ENCODE measurements at regions not wholly inside any gene's neighbourhood (a gene's known extent, or its start where the extent isn't known, plus 50 kb on each side); places are given as distances from the start of the nearest gene placed in this dataset. TPM values are rescaled to one million over a fixed set of nuclear protein-coding genes. Genes with fewer than 3 reads are reported as not detected.

- DNase-seq (ENCODE audit: low spot score) (no peak), ATAC-seq (ENCODE audit: low FRiP score) (no peak)
- no peak for TF ChIP-seq CTCF (IDR thresholded peaks at IDR 0.05)
Observed at GRCh38 chr7:138400400-138400886, 59.6 kb upstream of the TRIM24 start.

- DNase-seq (ENCODE audit: low spot score) (no peak), ATAC-seq (ENCODE audit: low FRiP score) (no peak)
- TF ChIP-seq CTCF (IDR thresholded peaks at IDR 0.05) = no peak
Observed at GRCh38 chr7:138402749-138403148, 57.3 kb upstream of the TRIM24 start.

- no peak for DNase-seq (ENCODE audit: low spot score)
- ATAC-seq (ENCODE audit: low FRiP score) = no peak
Observed at GRCh38 chr7:138405496-138405895, 54.6 kb upstream of the TRIM24 start.

DNA sequence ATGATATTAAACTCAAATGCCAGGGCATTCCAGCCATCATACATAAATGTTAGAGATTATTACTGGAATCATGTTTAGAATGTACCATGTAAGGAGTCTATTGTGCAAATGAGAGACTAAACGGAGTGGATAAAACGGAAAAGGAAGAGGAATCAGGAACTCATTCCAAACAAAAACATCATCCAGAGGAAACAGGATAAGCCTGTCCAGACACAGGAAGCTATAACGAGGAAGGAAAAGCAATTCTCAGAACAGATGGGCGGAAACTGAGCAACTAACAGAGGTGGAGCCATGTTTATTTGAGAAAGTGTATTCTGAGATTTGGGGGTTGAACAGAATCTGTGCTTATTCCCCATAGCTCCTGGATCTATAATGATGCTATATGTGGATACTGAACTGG lies 52.3 kb upstream of the TRIM24 start:
- ATAC-seq (ENCODE audit: low FRiP score) (no peak), DNase-seq (ENCODE audit: low spot score) (no peak)
- no peak for TF ChIP-seq CTCF (IDR thresholded peaks at IDR 0.05)

More at GRCh38 chr7:138405496-138405895, 54.6 kb upstream of the TRIM24 start:
- TF ChIP-seq CTCF (IDR thresholded peaks at IDR 0.05) = no peak

Small RNA genes lying in the stretch of these regions (small RNA-seq; reads per million reads assigned to genes)
- gene RF00019 (not detected), gene RF00432 (not detected)

Measured in omental fat pad (tissue), 3 donors.